HepG2 (cell line): ENCODE measurements at regions not wholly inside any gene's neighbourhood (a gene's known extent, or its start where the extent isn't known, plus 50 kb on each side); places are given as distances from the start of the nearest gene placed in this dataset.

Experiments used
- HNRNPH1 ChIP-seq: fragments of 200-400 bp; formaldehyde crosslinking; optimal IDR thresholded peaks from 2 replicates; pipeline ENCODE3; 2017; ENCODE audit warnings: mild to moderate bottlenecking, low read depth, low read length
- MYNN ChIP-seq: sonication (generic); formaldehyde crosslinking; IDR thresholded peaks from 2 replicates; pipeline ENCODE4 v1.4.0; 2020; ENCODE audit warnings: mild to moderate bottlenecking, low read depth, missing genetic modification reagents
- ZNF230 ChIP-seq: sonication (generic); formaldehyde crosslinking; IDR thresholded peaks from 2 replicates; pipeline ENCODE4 v1.4.0; 2020; ENCODE audit warnings: mild to moderate bottlenecking, missing genetic modification reagents
- ZNF646 ChIP-seq: sonication (generic); formaldehyde crosslinking; IDR thresholded peaks from 2 replicates; pipeline ENCODE4 v1.9.0; 2021; ENCODE audit warnings: mild to moderate bottlenecking, missing genetic modification reagents
- TF ChIP-seq, protein P1 (sequence below): sonication (generic); formaldehyde crosslinking; IDR thresholded peaks from 2 replicates; pipeline ENCODE4 v1.4.0; 2020; ENCODE audit warnings: missing genetic modification reagents, borderline replicate concordance

GRCh38 chr6:63121166-63121565 is 90.1 kb upstream of the FKBP1C start:
- TF ChIP-seq MYNN (CRISPR knock-in tag) (no peak), ZNF230 (CRISPR knock-in tag) (no peak), ZNF646 (CRISPR knock-in tag) (no peak), HNRNPH1 (no peak)
- TF ChIP-seq, protein P1, sequence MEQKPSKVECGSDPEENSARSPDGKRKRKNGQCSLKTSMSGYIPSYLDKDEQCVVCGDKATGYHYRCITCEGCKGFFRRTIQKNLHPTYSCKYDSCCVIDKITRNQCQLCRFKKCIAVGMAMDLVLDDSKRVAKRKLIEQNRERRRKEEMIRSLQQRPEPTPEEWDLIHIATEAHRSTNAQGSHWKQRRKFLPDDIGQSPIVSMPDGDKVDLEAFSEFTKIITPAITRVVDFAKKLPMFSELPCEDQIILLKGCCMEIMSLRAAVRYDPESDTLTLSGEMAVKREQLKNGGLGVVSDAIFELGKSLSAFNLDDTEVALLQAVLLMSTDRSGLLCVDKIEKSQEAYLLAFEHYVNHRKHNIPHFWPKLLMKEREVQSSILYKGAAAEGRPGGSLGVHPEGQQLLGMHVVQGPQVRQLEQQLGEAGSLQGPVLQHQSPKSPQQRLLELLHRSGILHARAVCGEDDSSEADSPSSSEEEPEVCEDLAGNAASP (CRISPR knock-in tag): no peak
